B cell (primary cell): ENCODE measurements at regions not wholly inside any gene's neighbourhood (a gene's known extent, or its start where the extent isn't known, plus 50 kb on each side); places are given as distances from the start of the nearest gene placed in this dataset.

Source experiments
- EZH2 ChIP-seq: IDR thresholded peaks from 2 replicates; pipeline ENCODE4 v1.6.1; 2012; ENCODE audit warnings: borderline replicate concordance, low read depth, mild to moderate bottlenecking, moderate library complexity, low read length; ENCODE audit not compliant: insufficient read depth, poor library complexity, severe bottlenecking
- TF ChIP-seq, protein P1 (sequence below): fragments of 200-600 bp; IDR thresholded peaks from one replicate; pipeline ENCODE4 v1.8.0; 2022; ENCODE audit warnings: antibody characterized with exemption, mild to moderate bottlenecking

DNA sequence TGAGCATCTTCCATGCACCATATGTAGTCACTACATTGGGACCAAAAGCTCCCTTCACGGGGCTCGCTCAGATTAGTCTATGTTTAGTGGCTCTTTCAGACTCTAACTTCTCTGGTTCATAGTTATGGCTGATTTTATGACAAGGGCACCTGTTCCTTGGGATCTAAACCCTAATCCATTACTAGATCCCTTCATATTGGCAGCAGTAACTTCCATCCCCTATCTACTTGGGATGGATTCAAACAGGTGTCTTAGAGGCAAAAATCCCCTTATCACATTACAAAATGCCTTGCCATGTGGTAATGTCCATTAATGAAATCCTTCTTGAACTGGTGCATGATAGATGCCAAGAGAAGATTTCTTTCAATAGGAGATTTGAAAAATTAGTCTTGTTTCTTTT is 96.7 kb upstream of the TP63 start:
- no peak for TF ChIP-seq EZH2
- TF ChIP-seq, protein P1, sequence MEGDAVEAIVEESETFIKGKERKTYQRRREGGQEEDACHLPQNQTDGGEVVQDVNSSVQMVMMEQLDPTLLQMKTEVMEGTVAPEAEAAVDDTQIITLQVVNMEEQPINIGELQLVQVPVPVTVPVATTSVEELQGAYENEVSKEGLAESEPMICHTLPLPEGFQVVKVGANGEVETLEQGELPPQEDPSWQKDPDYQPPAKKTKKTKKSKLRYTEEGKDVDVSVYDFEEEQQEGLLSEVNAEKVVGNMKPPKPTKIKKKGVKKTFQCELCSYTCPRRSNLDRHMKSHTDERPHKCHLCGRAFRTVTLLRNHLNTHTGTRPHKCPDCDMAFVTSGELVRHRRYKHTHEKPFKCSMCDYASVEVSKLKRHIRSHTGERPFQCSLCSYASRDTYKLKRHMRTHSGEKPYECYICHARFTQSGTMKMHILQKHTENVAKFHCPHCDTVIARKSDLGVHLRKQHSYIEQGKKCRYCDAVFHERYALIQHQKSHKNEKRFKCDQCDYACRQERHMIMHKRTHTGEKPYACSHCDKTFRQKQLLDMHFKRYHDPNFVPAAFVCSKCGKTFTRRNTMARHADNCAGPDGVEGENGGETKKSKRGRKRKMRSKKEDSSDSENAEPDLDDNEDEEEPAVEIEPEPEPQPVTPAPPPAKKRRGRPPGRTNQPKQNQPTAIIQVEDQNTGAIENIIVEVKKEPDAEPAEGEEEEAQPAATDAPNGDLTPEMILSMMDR = no peak
